SU-DHL-6 (cell line): ENCODE measurements at regions not wholly inside any gene's neighbourhood (a gene's known extent, or its start where the extent isn't known, plus 50 kb on each side); places are given as distances from the start of the nearest gene placed in this dataset.

Source experiments
- EZH2phosphoT487 ChIP-seq: fragments of 200-600 bp; sonication (generic), shearing (Covaris generic); conservative IDR thresholded peaks from 2 replicates; pipeline ENCODE4 v1.6.1; 2018; ENCODE audit warnings: mild to moderate bottlenecking, antibody characterized with exemption, low read length, moderate library complexity, mixed read lengths
- TF ChIP-seq, protein P1 (sequence below): fragments of 200-600 bp; sonication (generic); IDR thresholded peaks from one replicate; pipeline ENCODE4 v1.5.1; 2017; ENCODE audit warnings: antibody characterized with exemption, mild to moderate bottlenecking, low read length, moderate library complexity; ENCODE audit not compliant: insufficient read depth, poor library complexity, severe bottlenecking

DNA sequence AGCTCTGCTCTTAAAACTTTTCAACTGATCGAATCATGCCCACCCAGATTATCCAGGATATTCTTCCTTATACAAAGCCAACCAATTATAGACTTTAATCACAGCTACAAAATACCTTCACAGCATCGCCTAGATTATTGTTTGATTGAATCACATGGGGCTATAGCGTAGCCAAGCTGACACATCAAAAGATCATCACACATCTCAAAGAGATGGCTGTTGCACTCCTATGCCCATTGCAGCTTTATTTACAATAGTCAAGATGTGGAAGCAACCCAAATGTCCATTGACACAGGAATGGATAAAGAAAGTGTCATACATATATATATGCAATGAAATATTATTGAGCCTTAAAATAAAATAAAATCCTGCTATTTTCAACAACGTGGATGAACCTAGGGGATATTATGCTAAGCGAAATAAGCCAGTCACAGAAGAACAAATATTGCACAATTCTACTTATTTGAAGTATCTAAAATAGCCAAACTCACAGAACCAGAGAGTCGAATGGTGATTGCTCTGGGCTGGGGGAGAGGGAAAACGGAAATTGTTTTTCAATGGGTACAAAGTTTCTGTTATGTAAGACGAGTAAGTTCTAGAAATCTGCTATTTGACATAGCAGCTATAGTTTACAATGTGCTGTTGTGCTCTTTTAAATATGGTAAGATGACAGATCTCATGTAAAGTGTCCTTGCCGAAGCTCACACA lies 60.9 kb upstream of the ERCC4 start:
- TF ChIP-seq, protein P1, sequence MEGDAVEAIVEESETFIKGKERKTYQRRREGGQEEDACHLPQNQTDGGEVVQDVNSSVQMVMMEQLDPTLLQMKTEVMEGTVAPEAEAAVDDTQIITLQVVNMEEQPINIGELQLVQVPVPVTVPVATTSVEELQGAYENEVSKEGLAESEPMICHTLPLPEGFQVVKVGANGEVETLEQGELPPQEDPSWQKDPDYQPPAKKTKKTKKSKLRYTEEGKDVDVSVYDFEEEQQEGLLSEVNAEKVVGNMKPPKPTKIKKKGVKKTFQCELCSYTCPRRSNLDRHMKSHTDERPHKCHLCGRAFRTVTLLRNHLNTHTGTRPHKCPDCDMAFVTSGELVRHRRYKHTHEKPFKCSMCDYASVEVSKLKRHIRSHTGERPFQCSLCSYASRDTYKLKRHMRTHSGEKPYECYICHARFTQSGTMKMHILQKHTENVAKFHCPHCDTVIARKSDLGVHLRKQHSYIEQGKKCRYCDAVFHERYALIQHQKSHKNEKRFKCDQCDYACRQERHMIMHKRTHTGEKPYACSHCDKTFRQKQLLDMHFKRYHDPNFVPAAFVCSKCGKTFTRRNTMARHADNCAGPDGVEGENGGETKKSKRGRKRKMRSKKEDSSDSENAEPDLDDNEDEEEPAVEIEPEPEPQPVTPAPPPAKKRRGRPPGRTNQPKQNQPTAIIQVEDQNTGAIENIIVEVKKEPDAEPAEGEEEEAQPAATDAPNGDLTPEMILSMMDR, result no peak
- TF ChIP-seq EZH2phosphoT487, result no peak
